H9 (cell line): ENCODE measurements at regions not wholly inside any gene's neighbourhood (a gene's known extent, or its start where the extent isn't known, plus 50 kb on each side); places are given as distances from the start of the nearest gene placed in this dataset.

Source experiments
- DNase-seq: peaks from one replicate; pipeline ENCODE4 v3.0.0-alpha.2; 2017
- H2AFZ ChIP-seq: one replicate; pipeline ENCODE4 v1.6.1; 2013; ENCODE audit warnings: mild to moderate bottlenecking, low read length, control low read depth, moderate library complexity
- H2AK5ac ChIP-seq: 2 replicates; pipeline ENCODE4 v1.6.1; 2013; ENCODE audit warnings: low read length, control low read depth, mixed read lengths; ENCODE audit not compliant: insufficient read length
- H2BK120ac ChIP-seq: one replicate; pipeline ENCODE4 v1.6.1; 2013; ENCODE audit warnings: low read depth, mild to moderate bottlenecking, low read length, control low read depth, inconsistent platforms; ENCODE audit not compliant: poor library complexity, severe bottlenecking
- H2BK12ac ChIP-seq: 2 replicates; pipeline ENCODE4 v1.6.1; 2013; ENCODE audit warnings: low read length, control low read depth, mixed read lengths, low read depth; ENCODE audit not compliant: insufficient read length
- H2BK15ac ChIP-seq: 2 replicates; pipeline ENCODE4 v1.6.1; 2013; ENCODE audit warnings: low read depth, low read length, control low read depth
- H2BK20ac ChIP-seq: one replicate; pipeline ENCODE4 v1.6.1; 2013; ENCODE audit warnings: low read depth, mild to moderate bottlenecking, low read length, control low read depth, inconsistent platforms; ENCODE audit not compliant: poor library complexity, severe bottlenecking
- H2BK5ac ChIP-seq: 2 replicates; pipeline ENCODE4 v1.6.1; 2013; ENCODE audit warnings: low read length, control low read depth, mixed read lengths; ENCODE audit not compliant: insufficient read length
- H3K14ac ChIP-seq: 2 replicates; pipeline ENCODE4 v1.6.1; 2013; ENCODE audit warnings: low read length, control low read depth; ENCODE audit not compliant: insufficient read depth
- H3K18ac ChIP-seq: 2 replicates; pipeline ENCODE4 v1.6.1; 2013; ENCODE audit warnings: low read depth, mild to moderate bottlenecking, mixed read lengths, low read length, control low read depth; ENCODE audit not compliant: insufficient read length
- H3K23ac ChIP-seq: 2 replicates; pipeline ENCODE4 v1.6.1; 2013; ENCODE audit warnings: low read length, control low read depth, mixed read lengths, low read depth; ENCODE audit not compliant: insufficient read length
- H3K23me2 ChIP-seq: 2 replicates; pipeline ENCODE4 v1.6.1; 2013; ENCODE audit warnings: low read depth, mild to moderate bottlenecking, mixed read lengths, low read length, control low read depth; ENCODE audit not compliant: insufficient read length, poor library complexity, severe bottlenecking
- H3K27ac ChIP-seq: 2 replicates; pipeline ENCODE4 v1.5.1; 2013; ENCODE audit warnings: low read length, control low read depth, mixed read lengths, low read depth; ENCODE audit not compliant: insufficient read length
- H3K27me3 ChIP-seq: 2 replicates; pipeline ENCODE4 v1.6.1; 2013; ENCODE audit warnings: low read length, control low read depth, inconsistent platforms; ENCODE audit not compliant: insufficient read depth
- H3K4ac ChIP-seq: 2 replicates; pipeline ENCODE4 v1.6.1; 2013; ENCODE audit warnings: low read depth, mild to moderate bottlenecking, control low read depth, inconsistent platforms, low read length, moderate library complexity
- H3K4me1 ChIP-seq: 2 replicates; pipeline ENCODE4 v1.6.1; 2013; ENCODE audit warnings: low read length, control low read depth, inconsistent platforms; ENCODE audit not compliant: insufficient read depth
- H3K4me2 ChIP-seq: 2 replicates; pipeline ENCODE4 v1.6.1; 2013; ENCODE audit warnings: low read length, control low read depth, mixed read lengths; ENCODE audit not compliant: insufficient read length, insufficient read depth
- H3K56ac ChIP-seq: 2 replicates; pipeline ENCODE4 v1.6.1; 2013; ENCODE audit warnings: low read depth, mild to moderate bottlenecking, mixed read lengths, low read length, control low read depth; ENCODE audit not compliant: insufficient read length
- H3K79me1 ChIP-seq: 2 replicates; pipeline ENCODE4 v1.6.1; 2013; ENCODE audit warnings: low read depth, mild to moderate bottlenecking, moderate library complexity, low read length, control low read depth, inconsistent platforms; ENCODE audit not compliant: insufficient read depth, poor library complexity, severe bottlenecking
- H3K79me2 ChIP-seq: 2 replicates; pipeline ENCODE4 v1.6.1; 2013; ENCODE audit warnings: low read length, control low read depth, inconsistent platforms; ENCODE audit not compliant: insufficient read depth
- H3K9ac ChIP-seq: 2 replicates; pipeline ENCODE4 v1.6.1; 2013; ENCODE audit warnings: low read length, control low read depth, mixed read lengths; ENCODE audit not compliant: insufficient read length; ENCODE audit errors: extremely low read depth
- H3K9me3 ChIP-seq: one replicate; pipeline ENCODE4 v1.6.1; 2013; ENCODE audit warnings: low read depth, low read length, inconsistent platforms; ENCODE audit not compliant: control insufficient read depth
- H3T11ph ChIP-seq: one replicate; pipeline ENCODE4 v1.6.1; 2013; ENCODE audit warnings: mild to moderate bottlenecking, low read length, control low read depth, inconsistent platforms
- H4K20me1 ChIP-seq: one replicate; pipeline ENCODE4 v1.6.1; 2013; ENCODE audit not compliant: control insufficient read depth, insufficient read length, insufficient read depth
- H4K5ac ChIP-seq: 2 replicates; pipeline ENCODE4 v1.6.1; 2013; ENCODE audit warnings: low read depth, mild to moderate bottlenecking, mixed read lengths, low read length, control low read depth; ENCODE audit not compliant: insufficient read length
- H4K8ac ChIP-seq: replicated peaks from 2 replicates; pipeline ENCODE4 v1.6.1; 2013; ENCODE audit warnings: low read length, control low read depth, mixed read lengths, low read depth; ENCODE audit not compliant: insufficient read length
- H4K91ac ChIP-seq: 2 replicates; pipeline ENCODE4 v1.6.1; 2013; ENCODE audit warnings: low read depth, mild to moderate bottlenecking, moderate library complexity, mixed read lengths, low read length, control low read depth; ENCODE audit not compliant: insufficient read length
- H3K27ac Mint-ChIP-seq, 3 experiments: 2 replicates in 2 of 3; 3 replicates in 1 of 3; pipeline ENCODE4 v1.8.0; 2020 to 2021; ENCODE audit warnings: mixed read lengths in 3 of 3, mild to moderate bottlenecking in 1 of 3, moderate library complexity in 1 of 3
- H3K27me3 Mint-ChIP-seq: 2 replicates; pipeline ENCODE4 v1.8.0; 2021; ENCODE audit warnings: low read depth, mild to moderate bottlenecking, moderate library complexity, mixed read lengths
- H3K36me3 Mint-ChIP-seq, 3 experiments: 2 replicates in 2 of 3; 3 replicates in 1 of 3; pipeline ENCODE4 v1.8.0; 2020 to 2021; ENCODE audit warnings: low read depth in 3 of 3, mixed read lengths in 3 of 3; ENCODE audit not compliant: insufficient read depth in 1 of 3
- H3K4me1 Mint-ChIP-seq, 2 experiments: 2 replicates each; pipeline ENCODE4 v1.8.0; 2020; ENCODE audit warnings: mixed read lengths in 2 of 2
- H3K4me3 Mint-ChIP-seq, 2 experiments: 2 replicates in 1 of 2; 3 replicates in 1 of 2; pipeline ENCODE4 v1.8.0; 2020 to 2021; ENCODE audit warnings: mild to moderate bottlenecking in 2 of 2, mixed read lengths in 2 of 2, moderate library complexity in 1 of 2
- H3K9me3 Mint-ChIP-seq, 2 experiments: 2 replicates in 1 of 2; 3 replicates in 1 of 2; pipeline ENCODE4 v1.8.0; 2020; ENCODE audit warnings: mild to moderate bottlenecking in 2 of 2, mixed read lengths in 2 of 2, moderate library complexity in 1 of 2
- CTCF ChIP-seq: fragments of 200-600 bp; sonication (generic); conservative IDR thresholded peaks from 3 replicates; pipeline ENCODE4 v1.8.0; 2021; ENCODE audit warnings: antibody characterized with exemption, mild to moderate bottlenecking
- WGBS: extraction: QIAGEN DNeasy Blood & Tissue Kit; methylation state at CpG from one replicate; pipeline ENCODE4 v1.1.7; 2013; ENCODE audit warnings: missing lambda C conversion rate, low lambda C conversion rate, mixed read lengths; ENCODE audit not compliant: insufficient read length; ENCODE audit errors: extremely low coverage; 5-methylcytosine and 5-hydroxymethylcytosine counted together

GRCh38 chr1:101428562-101428961 is 191.7 kb downstream of the S1PR1 start:
- H3K27me3 Mint-ChIP-seq = no peaks in the 10 kb centered on the region; the same call in 1 of the 2 replicates
- Histone ChIP-seq H3T11ph (no peak overlapping the region), H3K79me2 (no peaks in the 10 kb centered on the region), H3K4ac (no peak overlapping the region), H3K56ac (no peak overlapping the region), H3K9ac (no peak overlapping the region), H2BK120ac (no peak overlapping the region), H2BK20ac (no peak overlapping the region), H4K20me1 (no peaks in the 10 kb centered on the region), H2BK12ac (no peak overlapping the region), H3K79me1 (no peaks in the 10 kb centered on the region), H3K18ac (no peak overlapping the region), H4K8ac (no peak overlapping the region), H3K4me2 (no peak overlapping the region), H3K27me3 (no peaks in the 10 kb centered on the region), H3K14ac (no peak overlapping the region), H4K91ac (no peak overlapping the region), H2AFZ (no peak overlapping the region), H3K9me3 (no peaks in the 10 kb centered on the region), H3K23me2 (no peaks in the 10 kb centered on the region), H2BK5ac (no peak overlapping the region), H2AK5ac (no peak overlapping the region), H4K5ac (no peak overlapping the region), H2BK15ac (no peak overlapping the region), H3K23ac (no peak overlapping the region), H3K4me1 (no peaks in the 10 kb centered on the region), H3K27ac (no peak overlapping the region)
- no peak for TF ChIP-seq CTCF
- H3K9me3 Mint-ChIP-seq = peaks cover 4 to 9% of the 10 kb centered on the region in 2 experiments; a peak in 4 of 5 replicates
- WGBS = no CpG with 5 or more reads among the region's 1 CpG
- H3K27ac Mint-ChIP-seq = no peak overlapping the region
- no peaks in the 10 kb centered on the region for H3K36me3 Mint-ChIP-seq
- DNase-seq = no peak
- no peaks in the 10 kb centered on the region for H3K4me1 Mint-ChIP-seq
- H3K4me3 Mint-ChIP-seq = no peak overlapping the region
